Uterus (tissue), 3 donors: ENCODE measurements at regions not wholly inside any gene's neighbourhood (a gene's known extent, or its start where the extent isn't known, plus 50 kb on each side); places are given as distances from the start of the nearest gene placed in this dataset.

Experiments used
- DNase-seq, 2 donors: peaks; one replicate each; pipeline ENCODE4 v3.0.0-alpha.2; 2019 to 2020
- H3K27ac ChIP-seq, 2 donors: fragments of 200-600 bp; sonication (generic); 1 replicate in 1 of 2; 2 replicates in 1 of 2; pipeline ENCODE4 v1.5.1; 2016 to 2018
- H3K27me3 ChIP-seq, 2 donors: fragments of 200-600 bp; sonication (generic); one replicate each; pipeline ENCODE4 v1.5.1; 2018 to 2019; ENCODE audit warnings: control low read depth in 1 of 2
- H3K36me3 ChIP-seq, 2 donors: fragments of 200-600 bp; sonication (generic); one replicate each; pipeline ENCODE4 v1.5.1; 2019; ENCODE audit warnings: control low read depth in 1 of 2
- H3K4me1 ChIP-seq, 2 donors: fragments of 200-600 bp; sonication (generic); one replicate each; pipeline ENCODE4 v1.5.1; 2018 to 2019; ENCODE audit warnings: control low read depth in 1 of 2
- H3K4me3 ChIP-seq, 2 donors: fragments of 200-600 bp; sonication (generic); 1 replicate in 1 of 2; 2 replicates in 1 of 2; pipeline ENCODE4 v1.5.1; 2018 to 2019; ENCODE audit warnings: mild to moderate bottlenecking in 1 of 2
- H3K9me3 ChIP-seq, 2 donors: fragments of 200-600 bp; sonication (generic); one replicate each; pipeline ENCODE4 v1.5.1; 2019; ENCODE audit warnings: control low read depth in 1 of 2
- POLR2A ChIP-seq, 2 donors: fragments of 450-650 bp; IDR thresholded peaks; one replicate each; pipeline ENCODE4 v1.6.1; 2016; ENCODE audit warnings: antibody characterized with exemption in 2 of 2, mild to moderate bottlenecking in 1 of 2, moderate library complexity in 1 of 2
- intact Hi-C: fragments of 100-400 bp; cut with DNase I; formaldehyde crosslinking; loops from one replicate; pipeline ENCODE4 v1.15.1; 2023; ENCODE audit warnings: low total_unique reads
- TF ChIP-seq, protein P1 (sequence below), 4 experiments: fragments of 200-600 bp in 2 of 4; fragments of 450-650 bp in 2 of 4; sonication (generic) in 2 of 4; IDR thresholded peaks; one replicate each; pipeline ENCODE4 v1.5.1; 2016 to 2019; ENCODE audit warnings: antibody characterized with exemption in 4 of 4, mild to moderate bottlenecking in 2 of 4, moderate library complexity in 1 of 4
- donor health status: DM: yes; HTN: yes; CAD: no.

DNA sequence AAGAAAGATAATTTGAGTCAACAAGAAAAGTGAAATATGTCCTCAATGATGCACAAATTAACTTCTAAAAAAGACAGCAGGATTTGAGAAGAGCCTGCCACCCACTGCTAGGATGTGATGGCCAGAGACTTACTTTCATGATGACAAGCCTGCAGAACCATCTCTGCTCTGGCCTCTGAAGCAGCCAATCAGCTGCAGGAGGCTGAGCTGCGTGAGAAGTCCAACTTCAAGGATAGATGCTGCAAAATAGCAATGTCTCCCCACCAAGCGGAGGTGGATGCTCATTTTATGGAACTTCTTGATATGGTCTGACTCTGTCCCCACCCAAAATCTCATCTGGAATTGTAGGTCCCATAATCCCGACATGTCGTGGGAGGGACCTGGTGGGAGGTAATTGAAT is 53.1 kb downstream of the CYRIA start:
- intact Hi-C loops: no loop called here
- Histone ChIP-seq H3K9me3 (no peaks in the 10 kb centered on the region), H3K36me3 (no peaks in the 10 kb centered on the region), H3K27ac (no peak overlapping the region), H3K4me3 (no peak overlapping the region), H3K27me3 (no peaks in the 10 kb centered on the region), H3K4me1 (no peaks in the 10 kb centered on the region)
- DNase-seq: no peak
- TF ChIP-seq, protein P1, sequence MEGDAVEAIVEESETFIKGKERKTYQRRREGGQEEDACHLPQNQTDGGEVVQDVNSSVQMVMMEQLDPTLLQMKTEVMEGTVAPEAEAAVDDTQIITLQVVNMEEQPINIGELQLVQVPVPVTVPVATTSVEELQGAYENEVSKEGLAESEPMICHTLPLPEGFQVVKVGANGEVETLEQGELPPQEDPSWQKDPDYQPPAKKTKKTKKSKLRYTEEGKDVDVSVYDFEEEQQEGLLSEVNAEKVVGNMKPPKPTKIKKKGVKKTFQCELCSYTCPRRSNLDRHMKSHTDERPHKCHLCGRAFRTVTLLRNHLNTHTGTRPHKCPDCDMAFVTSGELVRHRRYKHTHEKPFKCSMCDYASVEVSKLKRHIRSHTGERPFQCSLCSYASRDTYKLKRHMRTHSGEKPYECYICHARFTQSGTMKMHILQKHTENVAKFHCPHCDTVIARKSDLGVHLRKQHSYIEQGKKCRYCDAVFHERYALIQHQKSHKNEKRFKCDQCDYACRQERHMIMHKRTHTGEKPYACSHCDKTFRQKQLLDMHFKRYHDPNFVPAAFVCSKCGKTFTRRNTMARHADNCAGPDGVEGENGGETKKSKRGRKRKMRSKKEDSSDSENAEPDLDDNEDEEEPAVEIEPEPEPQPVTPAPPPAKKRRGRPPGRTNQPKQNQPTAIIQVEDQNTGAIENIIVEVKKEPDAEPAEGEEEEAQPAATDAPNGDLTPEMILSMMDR (IDR thresholded peaks at IDR 0.05): no peak
- no peak for TF ChIP-seq POLR2A (IDR thresholded peaks at IDR 0.05)

DNA sequence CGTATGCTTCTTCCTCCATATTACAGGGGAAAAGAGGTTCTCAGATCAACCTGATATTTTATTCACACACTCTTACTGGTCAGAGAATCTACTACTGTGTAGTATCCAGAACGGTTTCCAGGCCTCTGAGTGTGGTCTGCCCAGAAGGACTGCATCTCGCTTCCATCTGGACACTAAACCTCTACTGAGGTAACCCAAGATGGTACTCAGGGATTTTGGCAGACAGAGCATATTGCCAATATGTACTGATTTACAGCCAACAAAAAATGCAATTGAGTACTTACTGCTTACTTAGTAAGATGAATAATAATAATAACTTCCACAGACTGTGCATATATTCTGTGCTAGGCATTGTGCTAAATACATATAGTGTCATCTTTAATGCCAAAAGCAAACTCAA is 55.8 kb downstream of the CYRIA start:
- H3K9me3 ChIP-seq: no peaks in the 10 kb centered on the region
- H3K27me3 ChIP-seq: no peaks in the 10 kb centered on the region
- H3K36me3 ChIP-seq: no peaks in the 10 kb centered on the region
- TF ChIP-seq, protein P1 (IDR thresholded peaks at IDR 0.05): no peak
- no peak for TF ChIP-seq POLR2A (IDR thresholded peaks at IDR 0.05)
- DNase-seq: no peak
- peak overlapping the region; percentile 45 to 51 for H3K27ac ChIP-seq
- intact Hi-C loops: no loop called here
- H3K4me1 ChIP-seq: no peaks in the 10 kb centered on the region
- H3K4me3 ChIP-seq: no peak overlapping the region

DNA sequence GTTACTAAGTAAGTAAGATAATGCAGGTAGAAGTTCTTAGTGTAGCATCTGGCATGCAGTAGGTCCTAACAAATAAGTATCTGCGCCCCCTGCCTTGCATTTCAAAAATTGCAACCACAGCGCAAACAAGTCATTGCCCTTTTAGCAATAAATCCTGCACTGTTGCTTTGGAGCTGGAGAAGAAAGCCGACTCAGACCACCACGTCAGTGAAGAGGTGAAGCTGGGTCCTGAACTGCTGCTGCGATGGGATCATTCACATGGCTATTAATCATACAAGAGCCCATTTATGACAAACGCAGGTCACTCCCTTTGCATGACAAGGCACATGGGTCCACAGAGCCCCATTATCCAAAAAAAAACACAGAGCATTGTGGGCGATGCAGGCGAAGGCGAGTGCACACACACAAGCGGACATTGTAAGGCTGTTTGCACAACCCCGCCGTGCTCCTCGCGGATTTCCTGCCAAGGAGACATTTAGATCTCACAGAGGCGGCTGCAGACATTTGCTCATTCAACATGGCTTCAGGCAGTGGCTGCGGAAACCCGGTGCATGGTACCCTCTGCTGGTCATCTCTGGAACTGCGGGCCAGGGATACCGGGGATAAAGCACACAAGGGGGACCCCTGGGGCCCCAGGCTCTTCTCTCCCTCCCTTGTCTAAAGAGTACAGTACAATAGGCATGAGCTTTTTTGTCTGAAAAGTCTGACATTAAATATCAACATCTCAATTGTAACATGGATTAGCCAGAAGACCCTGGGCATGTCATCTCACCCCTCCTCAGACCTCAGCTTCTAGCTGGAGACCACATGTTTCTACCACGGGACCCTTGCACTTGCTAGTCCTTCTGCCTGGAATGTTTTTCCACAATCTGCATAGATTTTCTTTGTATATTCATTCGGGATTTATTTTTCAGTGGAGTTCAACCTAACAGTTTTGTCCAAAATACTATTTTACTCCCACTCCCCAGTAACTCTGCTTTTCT is 56.7 kb downstream of the CYRIA start:
- Histone ChIP-seq H3K36me3 (no peaks in the 10 kb centered on the region), H3K27me3 (no peaks in the 10 kb centered on the region), H3K4me3 (peak overlapping the region; percentile 5 to 30), H3K9me3 (no peaks in the 10 kb centered on the region), H3K27ac (peak overlapping the region; percentile 45 to 51), H3K4me1 (no peaks in the 10 kb centered on the region)
- peak; percentile 83 to 86 for DNase-seq
- intact Hi-C loops: no loop called here
- TF ChIP-seq POLR2A (IDR thresholded peaks at IDR 0.05): no peak
- TF ChIP-seq, protein P1 (IDR thresholded peaks at IDR 0.05): peak; percentile 85 to 98 (median 89)

DNA sequence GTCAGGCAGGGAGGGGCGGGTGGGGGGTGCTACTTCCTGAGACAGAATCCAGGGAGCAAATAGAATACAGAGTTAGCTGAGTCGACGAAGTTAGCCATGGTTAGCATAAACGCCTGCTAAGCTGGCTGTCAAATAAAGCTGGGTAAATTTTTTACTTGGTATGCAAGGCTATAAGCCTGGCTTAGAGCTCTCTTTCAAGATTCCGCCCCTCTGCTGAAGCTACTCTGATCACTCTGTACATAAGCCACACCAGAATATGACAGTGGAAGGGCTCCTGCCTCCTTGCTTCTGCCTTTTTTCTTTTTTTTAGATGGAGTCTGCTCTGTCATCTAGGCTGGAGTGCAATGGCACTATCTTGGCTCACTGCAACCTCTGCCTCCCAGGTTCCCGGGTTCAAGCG is 58.3 kb downstream of the CYRIA start:
- H3K4me3 ChIP-seq: no peak overlapping the region
- H3K27me3 ChIP-seq: no peaks in the 10 kb centered on the region
- no peak for DNase-seq
- no peak overlapping the region for H3K27ac ChIP-seq
- TF ChIP-seq, protein P1 (IDR thresholded peaks at IDR 0.05): no peak
- no peak for TF ChIP-seq POLR2A (IDR thresholded peaks at IDR 0.05)
- no peaks in the 10 kb centered on the region for H3K9me3 ChIP-seq
- H3K36me3 ChIP-seq: no peaks in the 10 kb centered on the region
- no peaks in the 10 kb centered on the region for H3K4me1 ChIP-seq
- intact Hi-C loops: no loop called here

DNA sequence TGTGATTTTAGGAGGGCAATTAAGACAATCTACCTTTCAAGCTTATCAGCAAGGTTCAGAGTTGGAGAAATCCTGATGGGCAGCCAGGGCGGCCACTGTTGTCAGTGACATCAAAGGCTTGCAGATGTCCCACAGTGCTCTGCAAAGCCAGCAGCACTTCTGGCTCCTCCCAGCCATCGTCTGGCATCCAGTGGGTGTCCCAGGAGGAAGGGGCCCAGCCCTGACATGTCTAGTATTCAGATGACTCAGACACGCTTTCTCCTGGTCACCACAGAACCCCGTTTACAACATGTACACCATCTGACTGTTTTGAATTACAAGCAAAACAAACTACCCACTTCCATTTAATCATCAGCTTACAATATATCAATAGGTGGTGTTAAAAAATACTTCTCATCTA is 61.4 kb downstream of the CYRIA start:
- Histone ChIP-seq H3K27ac (no peak overlapping the region), H3K36me3 (no peaks in the 10 kb centered on the region), H3K4me1 (no peaks in the 10 kb centered on the region), H3K27me3 (no peaks in the 10 kb centered on the region), H3K9me3 (no peaks in the 10 kb centered on the region), H3K4me3 (no peak overlapping the region)
- intact Hi-C loops: no loop called here
- no peak for DNase-seq
- TF ChIP-seq POLR2A (IDR thresholded peaks at IDR 0.05): no peak
- TF ChIP-seq, protein P1 (IDR thresholded peaks at IDR 0.05): no peak
